ENCODE measurements at regions not wholly inside any gene's neighbourhood (a gene's known extent, or its start where the extent isn't known, plus 50 kb on each side); places are given as distances from the start of the nearest gene placed in this dataset.

- no peak overlapping the region for H3K27ac ChIP-seq (ENCODE audit: control insufficient read depth, insufficient read depth, low read length)
- dilution Hi-C loops (cut with MboI; ENCODE audit: extremely low pct_ligation_motif_present, low sequenced_read_pairs): no loop called here
- no peak for TF ChIP-seq EZH2 (IDR thresholded peaks at IDR 0.05; ENCODE audit: low read length)
- TF ChIP-seq CTCF (optimal IDR thresholded peaks at IDR 0.05 in 1 of 3, IDR thresholded peaks at IDR 0.05 in 1 of 3, conservative IDR thresholded peaks at IDR 0.05 in 1 of 3; ENCODE audit: extremely low read depth in 1 of 3, insufficient read depth in 2 of 3, low read length in 3 of 3): no peak
These were observed 258.1 kb downstream of the FNDC1 start for GRCh38 chr6:159427335-159427734.

GRCh38 chr6:159425421-159425820, 256.2 kb downstream of the FNDC1 start:
- DNase-seq (ENCODE audit: low read depth, low spot score): no peak
- no peak overlapping the region for H3K9ac ChIP-seq (ENCODE audit: control insufficient read depth, extremely low read depth, insufficient read depth, low read length)
- H3K9me1 ChIP-seq (ENCODE audit: control insufficient read depth, extremely low read depth, insufficient read depth, low read length): no peaks in the 10 kb centered on the region
- dilution Hi-C loops (cut with MboI; ENCODE audit: extremely low pct_ligation_motif_present, low sequenced_read_pairs): no loop called here
- TF ChIP-seq CTCF (optimal IDR thresholded peaks at IDR 0.05 in 1 of 3, IDR thresholded peaks at IDR 0.05 in 1 of 3, conservative IDR thresholded peaks at IDR 0.05 in 1 of 3; ENCODE audit: extremely low read depth in 1 of 3, insufficient read depth in 2 of 3, low read length in 3 of 3): no peak
- TF ChIP-seq EZH2 (IDR thresholded peaks at IDR 0.05; ENCODE audit: low read length): no peak
- no peak overlapping the region for H3K4me3 ChIP-seq (ENCODE audit: control insufficient read depth in 2 of 3, extremely low read depth in 1 of 3, insufficient read depth in 2 of 3, low read depth in 1 of 3, low read length in 3 of 3)
- H4K20me1 ChIP-seq (ENCODE audit: control insufficient read depth, extremely low read depth, insufficient read depth, low read length): no peaks in the 10 kb centered on the region
- no peaks in the 10 kb centered on the region for H3K4me1 ChIP-seq (ENCODE audit: control insufficient read depth, extremely low read depth, insufficient read depth, low read length)
- H3K4me2 ChIP-seq (ENCODE audit: control insufficient read depth, extremely low read depth, insufficient read depth, low read depth, low read length): no peak overlapping the region
- no peak overlapping the region for H3K27ac ChIP-seq (ENCODE audit: control insufficient read depth, insufficient read depth, low read length)
- no peaks in the 10 kb centered on the region for H3K79me2 ChIP-seq (ENCODE audit: control insufficient read depth, insufficient read depth, low read length)
- H2AFZ ChIP-seq (ENCODE audit: control insufficient read depth, low read length): no peak overlapping the region
- no peaks in the 10 kb centered on the region for H3K36me3 ChIP-seq (ENCODE audit: control insufficient read depth in 2 of 2, extremely low read depth in 1 of 2, insufficient read depth in 2 of 2, low read length in 2 of 2)
- no peak for FAIRE-seq
- no peaks in the 10 kb centered on the region for H3K27me3 ChIP-seq (ENCODE audit: control insufficient read depth, extremely low read depth, insufficient read depth, low read length)
- H3K9me3 ChIP-seq (ENCODE audit: control insufficient read depth, low read depth, low read length): no peaks in the 10 kb centered on the region

More at GRCh38 chr6:159427335-159427734, 258.1 kb downstream of the FNDC1 start:
- no peak overlapping the region for H2AFZ ChIP-seq (ENCODE audit: control insufficient read depth, low read length)
- H4K20me1 ChIP-seq (ENCODE audit: control insufficient read depth, extremely low read depth, insufficient read depth, low read length): no peaks in the 10 kb centered on the region
- H3K4me2 ChIP-seq (ENCODE audit: control insufficient read depth, extremely low read depth, insufficient read depth, low read depth, low read length): no peak overlapping the region
- H3K9ac ChIP-seq (ENCODE audit: control insufficient read depth, extremely low read depth, insufficient read depth, low read length): no peak overlapping the region
- DNase-seq (ENCODE audit: low read depth, low spot score) (no peak), FAIRE-seq (no peak)
- H3K9me1 ChIP-seq (ENCODE audit: control insufficient read depth, extremely low read depth, insufficient read depth, low read length): no peaks in the 10 kb centered on the region
- H3K27me3 ChIP-seq (ENCODE audit: control insufficient read depth, extremely low read depth, insufficient read depth, low read length): no peaks in the 10 kb centered on the region
- H3K79me2 ChIP-seq (ENCODE audit: control insufficient read depth, insufficient read depth, low read length): no peaks in the 10 kb centered on the region
- H3K36me3 ChIP-seq (ENCODE audit: control insufficient read depth in 2 of 2, extremely low read depth in 1 of 2, insufficient read depth in 2 of 2, low read length in 2 of 2): no peaks in the 10 kb centered on the region
- H3K4me3 ChIP-seq (ENCODE audit: control insufficient read depth in 2 of 3, extremely low read depth in 1 of 3, insufficient read depth in 2 of 3, low read depth in 1 of 3, low read length in 3 of 3): no peak overlapping the region
- no peaks in the 10 kb centered on the region for H3K9me3 ChIP-seq (ENCODE audit: control insufficient read depth, low read depth, low read length)
- H3K4me1 ChIP-seq (ENCODE audit: control insufficient read depth, extremely low read depth, insufficient read depth, low read length): no peaks in the 10 kb centered on the region

All from keratinocyte (primary cell).